SK-N-MC (cell line): ENCODE measurements at regions not wholly inside any gene's neighbourhood (a gene's known extent, or its start where the extent isn't known, plus 50 kb on each side); places are given as distances from the start of the nearest gene placed in this dataset.

ENCODE experiments used
- EZH2 ChIP-seq: fragments of 200-600 bp; sonication (generic); IDR thresholded peaks from one replicate; pipeline ENCODE4 v1.6.1; 2017; ENCODE audit warnings: antibody characterized with exemption
- POLR2AphosphoS5 ChIP-seq: IDR thresholded peaks from 2 replicates; pipeline ENCODE4 v1.6.1; 2012; ENCODE audit warnings: mild to moderate bottlenecking, low read depth, low read length, borderline replicate concordance

DNA sequence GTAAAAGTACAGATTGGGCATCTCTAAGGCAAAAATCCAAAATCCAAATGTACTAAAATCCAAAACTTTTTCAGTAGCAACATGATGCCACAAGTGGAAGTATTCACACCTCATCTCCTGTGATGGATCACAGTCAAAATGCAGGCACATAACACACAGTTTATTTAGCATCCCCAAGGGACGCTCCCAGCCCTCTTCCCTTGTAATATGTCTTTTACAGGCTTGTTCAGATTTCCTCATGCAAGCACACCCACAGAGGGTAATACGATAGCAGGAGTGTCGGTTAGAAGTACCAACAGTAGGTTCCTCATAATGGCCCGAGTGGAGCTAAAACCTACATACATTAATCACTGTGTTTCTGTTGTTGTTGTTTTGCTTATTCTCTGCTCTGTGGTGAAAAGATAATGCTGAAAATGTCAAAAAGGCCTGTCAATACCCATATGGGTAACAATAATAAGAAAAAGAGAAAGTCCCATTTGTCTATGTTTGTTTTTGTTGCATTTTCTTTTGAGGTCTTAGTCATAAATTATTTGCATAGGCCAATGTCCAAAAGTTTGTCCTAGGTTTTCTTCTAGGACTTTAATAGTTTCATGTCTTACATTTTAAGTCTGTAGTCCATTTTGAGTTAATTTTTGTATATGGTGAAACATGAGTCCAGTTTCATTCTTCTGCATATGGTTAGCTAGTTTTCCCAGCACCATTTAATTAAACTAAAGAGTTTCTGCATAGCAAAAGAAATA lies 133.1 kb downstream of the LRIG3 start:
- TF ChIP-seq EZH2 (no peak), POLR2AphosphoS5 (no peak)
